SK-N-MC (cell line): ENCODE measurements at regions not wholly inside any gene's neighbourhood (a gene's known extent, or its start where the extent isn't known, plus 50 kb on each side); places are given as distances from the start of the nearest gene placed in this dataset.

Experiments
- DNase-seq: peaks from one replicate; pipeline ENCODE4 v3.0.0-alpha.2; 2011; ENCODE audit warnings: low read depth, low spot score
- H3K27ac ChIP-seq: fragments of 200-600 bp; sonication (generic); 2 replicates; pipeline ENCODE4 v1.5.1; 2016; ENCODE audit warnings: mixed run types
- H3K36me3 ChIP-seq: fragments of 200-600 bp; sonication (generic); 2 replicates; pipeline ENCODE4 v1.6.1; 2017; ENCODE audit warnings: antibody characterized with exemption, low read length, mixed read lengths; ENCODE audit not compliant: insufficient read depth
- H3K4me3 ChIP-seq: fragments of 200-600 bp; sonication (generic); 2 replicates; pipeline ENCODE4 v1.5.1; 2016
- H3K9ac ChIP-seq: fragments of 200-600 bp; sonication (generic); 2 replicates; pipeline ENCODE4 v1.8.0; 2017; ENCODE audit warnings: mixed run types, mixed read lengths; ENCODE audit not compliant: insufficient read length
- H3K9me3 ChIP-seq: fragments of 200-600 bp; sonication (generic); 2 replicates; pipeline ENCODE4 v1.6.1; 2017; ENCODE audit warnings: low read depth, mild to moderate bottlenecking, antibody characterized with exemption, low read length, moderate library complexity, mixed read lengths
- EZH2 ChIP-seq: fragments of 200-600 bp; sonication (generic); IDR thresholded peaks from one replicate; pipeline ENCODE4 v1.6.1; 2017; ENCODE audit warnings: antibody characterized with exemption
- FOXP2 ChIP-seq: optimal IDR thresholded peaks from 2 replicates; pipeline ENCODE3; 2011; ENCODE audit warnings: mild to moderate bottlenecking, moderate library complexity; ENCODE audit not compliant: insufficient read depth; ENCODE audit errors: extremely low read length, control extremely low read depth
- POLR2AphosphoS5 ChIP-seq: IDR thresholded peaks from 2 replicates; pipeline ENCODE4 v1.6.1; 2012; ENCODE audit warnings: mild to moderate bottlenecking, low read depth, low read length, borderline replicate concordance

GRCh38 chr9:119945686-119946085 lies 576.5 kb upstream of the BRINP1 start:
- no peak overlapping the region for H3K4me3 ChIP-seq
- DNase-seq, result no peak
- no peak overlapping the region for H3K27ac ChIP-seq
- no peaks in the 10 kb centered on the region for H3K36me3 ChIP-seq
- H3K9ac ChIP-seq, result no peak overlapping the region
- TF ChIP-seq EZH2 (no peak), POLR2AphosphoS5 (no peak), FOXP2 (no peak)
- no peaks in the 10 kb centered on the region for H3K9me3 ChIP-seq

GRCh38 chr9:119941091-119941490 lies 571.9 kb upstream of the BRINP1 start:
- no peak overlapping the region for H3K4me3 ChIP-seq
- no peaks in the 10 kb centered on the region for H3K9me3 ChIP-seq
- no peak overlapping the region for H3K9ac ChIP-seq
- TF ChIP-seq FOXP2 (no peak), POLR2AphosphoS5 (no peak), EZH2 (no peak)
- DNase-seq, result no peak
- H3K27ac ChIP-seq, result no peak overlapping the region
- H3K36me3 ChIP-seq, result no peaks in the 10 kb centered on the region

GRCh38 chr9:119938871-119939270 lies 569.6 kb upstream of the BRINP1 start:
- H3K9me3 ChIP-seq, result no peaks in the 10 kb centered on the region
- TF ChIP-seq FOXP2 (no peak), POLR2AphosphoS5 (no peak), EZH2 (no peak)
- H3K4me3 ChIP-seq, result no peak overlapping the region
- H3K27ac ChIP-seq, result no peak overlapping the region
- H3K9ac ChIP-seq, result no peak overlapping the region
- no peaks in the 10 kb centered on the region for H3K36me3 ChIP-seq
- no peak for DNase-seq

- no peak overlapping the region for H3K27ac ChIP-seq
- H3K4me3 ChIP-seq, result no peak overlapping the region
- H3K36me3 ChIP-seq, result no peaks in the 10 kb centered on the region
- DNase-seq, result no peak
- no peak overlapping the region for H3K9ac ChIP-seq
- no peak for TF ChIP-seq FOXP2
- no peak for TF ChIP-seq POLR2AphosphoS5
- TF ChIP-seq EZH2, result no peak
- H3K9me3 ChIP-seq, result no peaks in the 10 kb centered on the region
Observed at GRCh38 chr9:119934497-119934896, 565.3 kb upstream of the BRINP1 start.

- DNase-seq, result no peak
- Histone ChIP-seq H3K4me3 (no peak overlapping the region), H3K9ac (no peak overlapping the region), H3K36me3 (no peaks in the 10 kb centered on the region), H3K9me3 (no peaks in the 10 kb centered on the region), H3K27ac (no peak overlapping the region)
- TF ChIP-seq FOXP2, result no peak
- TF ChIP-seq EZH2, result no peak
- TF ChIP-seq POLR2AphosphoS5, result no peak
Observed at GRCh38 chr9:119933191-119933590, 564.0 kb upstream of the BRINP1 start.

GRCh38 chr9:119924736-119925135 lies 555.5 kb upstream of the BRINP1 start:
- TF ChIP-seq POLR2AphosphoS5 (no peak), FOXP2 (no peak), EZH2 (no peak)
- no peaks in the 10 kb centered on the region for H3K36me3 ChIP-seq
- H3K9ac ChIP-seq, result no peak overlapping the region
- peaks cover 6% of the 10 kb centered on the region; the same call in 1 of the 2 replicates for H3K9me3 ChIP-seq
- no peak overlapping the region for H3K4me3 ChIP-seq
- no peak for DNase-seq
- no peak overlapping the region for H3K27ac ChIP-seq

- no peaks in the 10 kb centered on the region for H3K36me3 ChIP-seq
- no peak for DNase-seq
- H3K9me3 ChIP-seq, result peaks cover 6% of the 10 kb centered on the region; the same call in 1 of the 2 replicates
- H3K9ac ChIP-seq, result no peak overlapping the region
- TF ChIP-seq EZH2, result no peak
- TF ChIP-seq FOXP2, result no peak
- TF ChIP-seq POLR2AphosphoS5, result no peak
- H3K4me3 ChIP-seq, result no peak overlapping the region
- no peak overlapping the region for H3K27ac ChIP-seq
Observed at GRCh38 chr9:119917175-119917574, 547.9 kb upstream of the BRINP1 start.

- TF ChIP-seq POLR2AphosphoS5 (no peak), EZH2 (no peak), FOXP2 (no peak)
- H3K9me3 ChIP-seq, result no peaks in the 10 kb centered on the region
- no peak overlapping the region for H3K9ac ChIP-seq
- DNase-seq, result no peak
- H3K36me3 ChIP-seq, result no peaks in the 10 kb centered on the region
- H3K4me3 ChIP-seq, result no peak overlapping the region
- H3K27ac ChIP-seq, result no peak overlapping the region
Observed at GRCh38 chr9:119907056-119907455, 537.8 kb upstream of the BRINP1 start.

GRCh38 chr9:119905724-119906123 lies 536.5 kb upstream of the BRINP1 start:
- H3K9me3 ChIP-seq, result no peaks in the 10 kb centered on the region
- H3K27ac ChIP-seq, result no peak overlapping the region
- H3K36me3 ChIP-seq, result no peaks in the 10 kb centered on the region
- DNase-seq, result no peak
- TF ChIP-seq EZH2 (no peak), POLR2AphosphoS5 (no peak), FOXP2 (no peak)
- no peak overlapping the region for H3K9ac ChIP-seq
- H3K4me3 ChIP-seq, result no peak overlapping the region
